GM21526 (cell line): ENCODE measurements at regions not wholly inside any gene's neighbourhood (a gene's known extent, or its start where the extent isn't known, plus 50 kb on each side); places are given as distances from the start of the nearest gene placed in this dataset.

ENCODE experiments used
- ATAC-seq: cut with Tn5 transposase; IDR thresholded peaks from one replicate; pipeline ENCODE4 v1.9.1; 2021; ENCODE audit warnings: moderate library complexity; ENCODE audit not compliant: unreplicated experiment, low FRiP score

DNA sequence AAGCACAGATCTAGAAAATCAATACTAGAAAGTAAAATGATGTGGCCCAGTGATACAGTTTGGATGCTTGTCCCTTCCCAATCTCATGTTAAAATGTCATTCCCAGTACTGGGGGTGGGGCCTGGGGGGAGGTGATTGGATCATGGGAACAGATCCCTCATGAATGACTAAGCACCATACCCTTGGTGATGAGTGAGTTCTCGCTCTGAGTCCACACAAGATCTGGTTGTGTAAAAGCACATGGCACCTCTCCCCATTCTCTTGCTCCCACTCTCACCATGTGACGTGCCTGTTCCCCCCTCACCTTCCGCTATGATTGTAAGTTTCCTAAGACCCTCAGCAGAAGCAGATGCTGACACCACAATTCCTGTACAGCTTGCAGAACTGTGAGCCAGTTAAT lies 234.2 kb upstream of the CDH6 start:
- ATAC-seq, result no peak

DNA sequence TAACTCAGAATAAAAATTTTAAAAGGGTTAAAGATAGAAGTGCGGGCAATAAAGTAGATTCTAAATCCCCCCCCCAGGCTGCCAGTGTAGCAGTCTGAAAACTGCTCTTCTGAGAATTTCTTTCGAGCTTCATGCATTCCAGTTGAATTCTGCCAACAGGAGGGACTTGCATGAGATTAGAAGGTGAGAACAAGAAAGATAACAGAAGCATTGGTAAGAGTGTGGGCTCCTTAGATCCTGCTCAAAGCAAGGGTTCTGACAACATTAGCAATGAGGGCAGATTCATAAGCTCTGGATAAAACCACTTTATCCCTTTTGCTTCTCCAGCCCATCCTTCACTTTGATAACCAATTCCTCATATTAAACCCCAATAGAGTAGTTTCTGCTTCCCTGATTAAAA lies 235.9 kb upstream of the CDH6 start:
- ATAC-seq, result no peak

DNA sequence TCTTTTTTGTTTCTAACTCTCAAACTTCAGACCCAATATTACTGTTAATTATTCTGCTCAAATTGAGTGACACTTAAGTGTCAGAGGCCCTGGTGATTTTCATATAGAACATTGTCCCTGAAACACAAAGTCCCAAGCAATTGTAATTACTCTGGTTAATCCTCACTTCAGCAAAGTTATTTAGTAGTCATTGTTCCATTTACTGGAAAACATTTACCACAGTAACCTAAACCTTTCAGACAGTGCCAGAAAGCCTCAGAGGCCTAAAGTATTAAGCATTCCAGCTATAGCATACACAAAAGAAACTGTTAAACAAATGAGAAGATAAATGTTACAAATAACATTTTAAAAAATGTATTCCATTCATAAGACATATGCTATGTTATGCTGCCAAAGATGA lies 237.2 kb upstream of the CDH6 start:
- ATAC-seq, result no peak

DNA sequence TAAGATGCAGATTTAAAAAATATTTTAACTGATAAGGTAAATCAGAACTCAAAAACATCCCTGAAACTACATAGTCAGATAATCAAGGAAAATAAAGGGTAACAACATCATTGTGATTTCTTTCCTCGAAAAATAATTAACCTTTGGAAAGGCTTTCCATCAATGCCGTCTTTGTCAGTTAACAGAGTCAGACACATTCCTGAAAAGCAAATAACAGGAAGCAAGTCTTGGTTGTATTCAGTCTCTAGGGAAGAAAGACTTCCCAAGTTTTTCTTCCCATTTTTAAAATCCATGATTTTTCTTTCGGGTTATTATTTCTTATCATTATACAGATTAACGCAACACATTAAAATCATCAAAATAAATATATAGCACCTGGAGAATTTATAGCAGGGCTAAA lies 256.4 kb upstream of the CDH6 start:
- no peak for ATAC-seq

DNA sequence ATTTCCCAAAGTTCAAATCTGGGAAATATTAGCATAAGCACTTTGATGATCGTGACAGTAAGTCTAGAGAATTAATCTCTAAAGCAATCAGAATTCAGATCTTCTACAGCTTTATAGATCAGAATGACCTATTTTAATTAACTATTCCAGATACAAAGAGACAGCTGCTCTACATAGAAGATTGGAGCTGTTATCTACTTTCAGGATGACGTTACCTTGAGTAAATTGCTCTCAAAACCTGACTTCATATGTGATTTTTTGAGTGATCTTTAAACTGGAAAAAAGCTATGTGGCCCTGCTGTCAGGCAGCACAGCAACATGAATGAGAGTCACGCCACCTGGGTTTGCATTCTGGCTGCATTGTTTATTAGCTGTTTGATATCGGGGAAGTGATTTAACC lies 259.9 kb upstream of the CDH6 start:
- no peak for ATAC-seq

DNA sequence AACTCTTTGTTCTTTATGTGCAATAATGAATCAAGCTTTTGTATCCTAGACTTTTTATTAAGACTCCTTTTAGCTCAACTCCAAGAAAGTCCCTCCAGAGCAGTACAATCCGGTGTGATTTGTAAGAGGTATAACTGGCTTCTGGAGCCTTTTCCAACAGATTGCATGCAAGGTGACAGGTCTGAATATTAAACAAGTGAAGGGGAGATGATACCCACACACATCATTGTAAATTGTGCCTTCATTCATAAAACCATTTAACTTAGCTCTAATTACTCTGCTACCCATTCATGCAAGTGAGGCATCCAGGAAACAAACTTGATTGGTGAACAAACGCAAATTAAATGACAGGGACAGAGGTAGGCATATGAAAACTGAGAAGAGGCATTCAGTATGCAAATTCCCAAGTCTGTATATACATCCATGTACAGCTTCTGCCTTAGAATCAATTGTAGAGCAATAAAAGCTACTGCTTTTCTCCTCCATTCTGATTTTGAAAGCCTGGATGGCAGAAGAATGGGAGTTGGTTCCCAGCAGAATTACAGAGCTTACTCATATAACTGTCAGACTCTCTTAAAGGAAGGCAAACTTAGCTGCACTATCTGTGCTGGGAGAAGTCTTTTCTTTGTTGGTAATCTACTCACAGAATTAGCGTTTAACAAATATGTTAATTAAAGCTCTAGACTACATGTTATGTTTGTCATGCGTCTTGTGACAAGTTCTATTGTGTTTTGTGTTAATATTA lies 261.0 kb upstream of the CDH6 start:
- no peak for ATAC-seq

DNA sequence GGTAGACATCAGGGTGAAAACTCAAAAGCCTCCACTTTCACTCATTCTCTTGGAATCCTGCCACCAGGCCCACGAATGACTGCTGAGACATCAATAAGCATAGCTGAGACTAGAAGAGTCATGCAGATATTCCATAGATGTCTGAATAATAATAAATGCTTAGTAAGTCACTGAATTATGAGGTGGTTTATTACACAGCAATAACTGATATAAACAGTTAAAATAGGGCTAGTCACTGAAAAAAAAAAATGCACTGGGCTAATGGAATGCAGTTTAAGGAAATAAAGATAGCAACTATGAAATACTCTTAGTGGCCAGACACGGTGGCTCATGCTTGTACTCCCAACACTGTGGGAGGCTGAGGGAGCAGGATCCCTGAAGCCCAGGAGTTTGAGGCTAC lies 262.8 kb upstream of the CDH6 start:
- ATAC-seq, result no peak

DNA sequence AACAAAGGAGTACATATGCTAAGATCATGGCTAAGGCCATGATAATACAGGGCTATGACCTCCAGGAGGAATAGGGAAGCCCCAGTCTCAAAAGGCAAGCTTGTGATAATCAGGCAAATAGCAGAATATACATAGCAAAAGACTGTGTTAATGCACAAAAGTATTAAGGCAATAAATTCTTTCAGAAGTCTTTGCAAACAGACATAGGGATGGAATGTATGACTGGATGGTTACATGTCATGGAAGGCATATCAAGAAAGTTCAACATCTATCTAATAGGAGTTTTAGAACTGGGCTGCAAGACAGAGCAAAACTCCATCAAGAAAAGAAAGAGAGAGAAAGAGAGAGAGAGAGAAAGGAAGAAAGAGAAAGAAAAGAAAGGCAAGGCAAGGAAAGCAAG lies 264.5 kb upstream of the CDH6 start:
- no peak for ATAC-seq

DNA sequence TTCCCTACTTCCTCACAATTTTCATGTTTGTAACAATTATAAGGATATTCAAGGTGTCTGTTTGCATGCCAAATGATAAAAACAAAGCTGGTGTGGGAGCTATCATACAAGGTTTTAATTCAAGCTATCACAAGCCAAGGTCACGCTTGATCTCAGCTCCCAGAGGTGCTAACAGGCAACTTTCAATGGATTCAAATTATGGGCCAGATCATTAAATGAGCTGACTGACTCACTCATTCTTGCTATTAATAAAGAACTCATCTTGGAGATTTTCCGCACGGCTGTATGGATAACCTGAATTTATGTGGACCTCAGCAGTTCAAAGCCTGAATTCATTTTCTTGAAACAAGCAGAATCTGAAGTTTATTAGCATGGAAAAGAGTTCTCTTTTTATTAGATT lies 267.3 kb upstream of the CDH6 start:
- no peak for ATAC-seq

DNA sequence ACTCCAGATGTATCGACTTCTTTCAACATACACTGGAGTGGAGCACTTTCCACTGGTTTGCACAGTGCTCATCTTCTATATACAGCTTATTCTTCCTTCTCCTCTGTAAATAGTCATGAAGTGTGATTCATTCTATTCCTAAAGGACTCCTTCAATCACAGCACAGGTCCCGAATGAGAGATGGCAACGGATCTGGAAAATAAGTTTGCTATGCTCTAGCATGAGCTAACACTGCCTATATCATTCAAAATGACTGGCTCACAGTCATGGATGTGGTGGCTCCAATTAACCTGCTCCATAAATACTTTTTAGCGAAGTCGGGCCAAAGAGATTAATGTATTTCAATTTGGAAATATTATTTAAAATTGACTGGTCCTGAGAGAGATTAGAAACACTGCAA lies 272.1 kb upstream of the CDH6 start:
- no peak for ATAC-seq

DNA sequence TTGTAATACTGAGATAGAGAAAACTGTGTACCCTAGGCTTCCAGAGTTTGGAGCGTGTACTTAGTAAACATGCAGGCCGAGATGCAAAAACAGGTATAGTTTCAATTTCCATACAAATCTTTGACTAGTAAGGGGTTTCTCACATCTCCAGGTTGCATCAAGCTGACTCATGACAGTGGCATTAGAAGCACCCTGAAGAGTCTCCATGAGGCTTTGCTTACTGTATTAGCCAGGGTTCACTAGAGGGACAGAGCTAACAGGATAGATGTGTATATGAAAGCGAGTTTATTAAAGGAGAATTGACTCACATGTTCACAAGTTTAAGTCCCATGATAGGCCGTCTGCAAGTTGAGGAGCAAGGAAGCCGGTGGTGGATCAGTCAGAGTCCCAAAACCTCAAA lies 275.3 kb upstream of the CDH6 start:
- ATAC-seq, result no peak

DNA sequence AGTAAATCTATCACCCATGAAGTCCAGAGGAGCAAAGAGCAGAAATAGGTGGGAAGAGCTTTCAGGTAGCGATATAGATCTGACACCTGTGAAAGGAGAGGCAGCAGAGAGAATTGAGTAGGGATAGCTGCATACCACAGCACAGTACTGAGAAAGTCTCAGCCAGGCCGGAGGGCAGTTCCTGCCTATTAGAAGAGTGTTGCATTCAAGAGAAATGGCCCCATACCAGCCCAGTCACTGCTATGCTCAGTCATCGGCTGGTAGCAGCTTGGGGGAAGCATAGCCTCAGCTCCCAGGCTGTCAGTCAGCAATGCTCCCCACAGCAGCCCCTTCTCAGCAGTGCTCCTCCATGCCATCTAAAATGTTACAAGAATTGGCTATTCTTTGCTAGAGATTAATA lies 285.1 kb upstream of the CDH6 start:
- ATAC-seq, result no peak

DNA sequence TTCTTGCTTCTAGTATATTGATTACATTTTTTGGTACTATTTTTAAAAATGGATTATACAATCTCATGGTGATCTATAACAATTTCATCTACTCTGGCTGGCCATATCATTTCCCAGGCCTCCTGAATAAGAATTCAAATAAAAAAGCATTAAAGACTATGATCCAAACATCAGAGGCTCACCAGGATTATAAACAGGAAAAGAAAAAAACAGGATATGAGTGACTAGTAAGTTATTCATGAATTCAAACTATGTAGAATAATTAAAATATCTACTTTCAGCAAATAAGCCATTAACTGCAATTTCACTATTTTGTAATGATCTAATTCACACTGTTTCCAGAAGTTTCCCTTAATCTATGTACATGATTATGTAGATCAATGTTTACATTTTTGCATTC lies 293.1 kb upstream of the CDH6 start:
- no peak for ATAC-seq

DNA sequence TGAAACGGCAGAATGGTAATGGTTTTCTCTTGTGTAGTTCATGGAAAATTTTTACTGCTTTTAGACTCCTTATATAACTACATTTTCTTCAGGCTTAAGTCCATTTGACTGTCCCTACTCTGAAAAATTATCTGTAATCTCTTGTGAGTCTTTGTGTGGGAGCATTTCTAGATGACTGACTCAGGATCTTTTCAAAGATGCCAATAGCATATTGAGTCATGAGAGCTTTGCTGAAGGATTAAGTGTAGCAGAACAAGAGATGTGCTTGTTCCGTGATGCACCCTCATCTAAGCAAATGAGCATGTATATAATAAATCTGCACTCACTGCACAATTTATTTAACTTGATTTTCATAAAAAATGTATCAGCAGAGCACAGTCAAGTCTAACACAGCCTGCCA lies 298.7 kb upstream of the CDH6 start:
- no peak for ATAC-seq

DNA sequence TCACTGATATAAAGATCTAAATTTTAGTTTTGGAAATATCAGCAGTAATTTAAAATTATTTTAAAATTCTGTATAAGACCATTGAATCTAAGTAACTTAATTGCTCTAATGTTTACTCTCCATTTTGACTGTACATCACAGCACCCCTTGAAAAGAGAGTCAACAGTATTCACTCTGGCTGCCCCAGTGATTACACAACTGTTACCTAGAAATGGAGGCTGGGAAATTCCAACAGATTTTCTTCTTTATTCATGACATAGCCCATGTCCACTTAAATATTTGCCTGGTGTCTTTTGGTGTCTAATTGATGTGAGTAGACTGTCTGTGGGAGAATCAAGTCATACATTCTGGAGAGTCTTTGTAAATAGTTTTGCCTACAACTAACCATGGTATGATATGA lies 301.8 kb upstream of the CDH6 start:
- ATAC-seq, result no peak

DNA sequence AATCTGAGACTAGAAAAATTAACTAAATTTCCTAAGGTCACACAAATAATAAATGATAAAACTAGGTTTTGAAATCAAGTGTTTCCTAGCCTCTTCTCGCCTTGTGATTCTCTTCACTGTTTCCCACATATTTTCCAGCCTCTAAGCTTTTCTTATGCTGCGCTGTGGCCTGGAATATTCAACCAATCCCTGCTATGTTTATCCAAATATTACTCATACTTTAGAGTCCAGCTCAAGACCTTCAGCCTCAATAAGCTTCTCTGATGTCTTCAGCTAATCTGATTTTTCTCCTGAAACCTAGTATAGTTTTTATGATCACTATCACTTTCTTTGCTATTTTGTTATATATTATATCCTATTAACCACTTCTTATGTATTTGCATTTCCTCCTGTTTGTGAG lies 303.1 kb upstream of the CDH6 start:
- ATAC-seq, result no peak

DNA sequence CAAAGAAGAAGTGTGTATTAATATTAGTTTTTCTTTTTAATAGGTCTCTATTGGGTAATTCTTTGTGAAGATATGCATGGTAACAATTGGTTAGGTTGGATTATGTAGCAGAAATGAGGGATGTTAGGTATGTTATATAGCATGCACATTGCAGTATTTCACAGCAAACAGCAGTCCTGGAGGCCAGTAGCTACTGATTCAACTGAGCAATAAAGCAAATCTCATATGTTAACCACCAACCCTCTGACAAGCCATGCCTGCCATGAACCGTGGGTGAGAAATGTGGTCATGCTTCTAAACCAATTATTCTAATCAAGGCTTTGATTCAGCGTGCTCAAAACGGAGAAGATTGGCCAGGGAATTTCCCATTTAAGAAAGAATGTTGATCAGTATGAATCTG lies 313.0 kb upstream of the CDH6 start:
- ATAC-seq, result no peak

DNA sequence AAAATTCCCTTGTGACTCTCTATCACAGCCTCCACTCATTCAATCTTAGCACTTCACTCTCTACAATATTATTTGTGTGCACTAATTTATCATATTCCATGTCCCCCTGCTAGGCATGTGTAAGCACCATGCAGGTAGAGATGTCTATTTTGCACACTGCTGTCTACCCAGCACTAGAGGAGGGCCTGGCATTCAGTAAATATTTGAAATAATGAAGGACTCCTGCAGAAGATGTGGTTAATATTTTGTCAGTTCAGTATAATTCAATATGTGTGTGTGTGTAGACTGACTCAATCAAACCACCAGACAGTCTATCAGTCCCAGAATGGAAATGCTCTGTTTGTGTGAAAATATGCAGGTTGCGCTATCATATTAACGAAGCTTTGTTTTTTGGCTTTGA lies 313.6 kb upstream of the CDH6 start:
- ATAC-seq, result no peak

DNA sequence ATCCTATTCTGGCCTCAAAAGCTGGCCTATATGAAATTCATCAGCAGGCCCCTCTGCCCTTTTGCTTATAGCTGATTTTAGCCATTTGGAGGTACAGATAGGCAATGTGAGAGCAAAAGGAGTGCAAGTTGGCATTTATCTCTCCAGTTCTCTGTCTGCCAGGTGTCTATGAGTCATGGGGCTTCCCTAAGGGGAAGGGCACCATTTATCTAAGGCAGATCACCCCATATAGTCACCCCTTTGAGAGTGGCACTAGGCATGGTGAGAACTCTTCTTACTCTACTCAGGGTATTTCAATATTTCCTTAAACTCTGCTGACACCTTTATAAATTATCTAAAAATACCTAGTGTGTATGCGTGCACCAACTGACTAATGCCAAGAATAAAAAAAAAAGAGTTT lies 314.7 kb upstream of the CDH6 start:
- no peak for ATAC-seq

DNA sequence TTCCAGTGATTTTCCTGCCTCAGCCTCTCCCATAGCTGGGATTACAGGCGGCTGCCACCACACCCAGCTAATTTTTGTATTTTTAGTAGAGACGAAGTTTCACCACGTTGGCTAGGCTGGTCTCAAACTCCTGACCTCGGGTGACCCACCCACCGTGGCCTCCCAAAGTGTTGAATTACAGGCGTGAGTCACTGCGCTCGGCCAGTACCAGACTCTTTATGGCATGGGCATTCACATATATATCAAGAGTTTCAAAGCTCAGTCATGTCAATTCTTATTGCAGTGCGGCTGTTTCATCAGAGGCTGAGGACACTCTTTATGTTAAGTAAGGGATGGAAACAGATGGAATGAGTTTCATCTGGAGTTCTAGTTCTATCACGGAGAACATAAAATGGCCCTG lies 315.2 kb upstream of the CDH6 start:
- no peak for ATAC-seq

DNA sequence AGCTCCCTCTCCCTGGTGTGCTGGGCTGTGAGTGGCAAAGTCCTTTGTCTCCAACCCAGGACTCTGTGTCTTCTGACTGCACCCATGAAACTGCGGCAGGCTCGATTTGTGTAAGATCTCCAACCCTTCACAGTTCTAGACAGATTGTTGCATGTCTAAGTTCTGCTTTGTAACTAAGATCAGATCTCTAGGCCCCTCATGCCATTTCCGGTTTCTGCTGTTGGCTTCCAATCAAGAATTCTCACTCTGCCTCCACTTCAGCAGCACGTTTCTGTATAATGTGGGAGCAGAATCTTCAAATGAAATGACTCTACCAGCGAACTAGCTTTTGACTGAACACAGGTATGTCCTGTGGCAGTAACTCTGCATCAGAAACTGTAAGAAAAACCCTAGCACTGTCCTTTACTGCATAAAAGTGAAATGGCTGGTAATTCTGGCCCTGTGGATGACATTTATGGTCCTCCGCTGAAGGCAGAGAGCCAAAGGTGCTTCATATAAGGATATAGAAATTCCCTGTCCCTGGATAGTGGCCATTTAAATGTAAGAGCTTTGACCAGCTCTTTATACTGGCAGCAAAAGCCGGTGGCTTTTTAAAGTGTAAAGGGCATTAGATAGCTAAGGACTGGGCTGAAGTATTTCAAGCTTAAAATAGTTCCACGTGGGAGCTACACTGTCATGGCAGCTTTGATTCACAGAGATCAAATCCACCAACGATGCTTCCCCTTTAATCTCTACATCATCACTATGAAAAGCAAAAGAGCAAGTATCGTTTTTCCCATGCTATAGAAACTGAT lies 319.0 kb upstream of the CDH6 start:
- no peak for ATAC-seq

DNA sequence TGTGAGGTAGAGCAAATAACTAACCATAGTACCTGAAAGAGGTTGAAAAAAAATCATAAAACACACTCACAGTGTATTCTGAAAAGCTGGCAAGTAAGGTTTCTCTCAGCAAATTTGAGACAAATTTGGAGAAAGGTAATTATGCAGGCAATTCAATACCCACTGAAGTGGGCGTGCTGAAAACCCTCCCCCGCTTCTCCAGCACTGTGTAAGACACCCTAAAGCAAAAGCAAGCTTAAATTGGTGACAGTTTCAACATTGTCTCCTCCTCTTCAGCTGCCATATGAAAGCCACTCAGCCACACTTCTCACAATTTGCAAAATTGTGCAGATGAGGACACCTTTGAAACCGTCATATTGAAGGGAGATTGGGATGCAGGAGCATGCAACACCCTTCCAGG lies 322.3 kb upstream of the CDH6 start:
- no peak for ATAC-seq
